GM23338 (cell line): ENCODE measurements at regions not wholly inside any gene's neighbourhood (a gene's known extent, or its start where the extent isn't known, plus 50 kb on each side); places are given as distances from the start of the nearest gene placed in this dataset.
A peak's percentile ranks its signal among the peaks of the same experiment; 100 is the strongest.

Source experiments
- ATAC-seq: fragments of 200-7000 bp; cut with Tn5 transposase; 3 replicates; pipeline ENCODE4 v1.9.1; 2020
- DNase-seq: peaks from one replicate; pipeline ENCODE4 v3.0.0-alpha.2; 2015; ENCODE audit warnings: low spot score
- H2AFZ ChIP-seq: fragments of 200-600 bp; sonication (generic); 2 replicates; pipeline ENCODE4 v1.8.0; 2016; ENCODE audit warnings: antibody characterized with exemption, mild to moderate bottlenecking, moderate library complexity
- H3F3A ChIP-seq: fragments of 200-600 bp; sonication (generic); replicated peaks from 2 replicates; pipeline ENCODE4 v1.8.0; 2017; ENCODE audit warnings: antibody characterized with exemption, mixed run types, low read depth
- H3K27ac ChIP-seq: fragments of 200-600 bp; sonication (generic); 2 replicates; pipeline ENCODE4 v1.6.1; 2016; ENCODE audit warnings: low read depth
- H3K27me3 ChIP-seq: fragments of 200-600 bp; sonication (generic); 2 replicates; pipeline ENCODE4 v1.8.0; 2016; ENCODE audit warnings: mild to moderate bottlenecking, mixed run types, moderate library complexity; ENCODE audit not compliant: insufficient read depth
- H3K36me3 ChIP-seq: fragments of 200-600 bp; sonication (generic); 2 replicates; pipeline ENCODE4 v1.8.0; 2016; ENCODE audit warnings: mild to moderate bottlenecking; ENCODE audit not compliant: insufficient read depth
- H3K4me1 ChIP-seq: fragments of 200-600 bp; sonication (generic); 2 replicates; pipeline ENCODE4 v1.8.0; 2016; ENCODE audit warnings: mild to moderate bottlenecking, moderate library complexity; ENCODE audit not compliant: insufficient read depth
- H3K4me2 ChIP-seq: fragments of 200-600 bp; sonication (generic); 2 replicates; pipeline ENCODE4 v1.7.1; 2017; ENCODE audit warnings: mixed run types
- H3K4me3 ChIP-seq: fragments of 200-600 bp; sonication (generic); 2 replicates; pipeline ENCODE4 v1.6.1; 2016; ENCODE audit warnings: mixed run types
- H3K79me2 ChIP-seq: fragments of 200-600 bp; sonication (generic); replicated peaks from 2 replicates; pipeline ENCODE4 v1.8.0; 2017; ENCODE audit warnings: mild to moderate bottlenecking; ENCODE audit not compliant: insufficient read depth
- H3K9me2 ChIP-seq: fragments of 200-600 bp; sonication (generic); 2 replicates; pipeline ENCODE4 v1.8.0; 2017; ENCODE audit not compliant: insufficient read depth
- H4K20me1 ChIP-seq: fragments of 200-600 bp; sonication (generic); replicated peaks from 2 replicates; pipeline ENCODE4 v1.8.0; 2017; ENCODE audit warnings: mild to moderate bottlenecking; ENCODE audit not compliant: insufficient read depth
- H3K27ac Mint-ChIP-seq: 2 replicates; pipeline ENCODE4 v1.8.0; 2020; ENCODE audit warnings: inconsistent platforms, mild to moderate bottlenecking, moderate library complexity, mixed read lengths
- H3K27me3 Mint-ChIP-seq: 3 replicates; pipeline ENCODE4 v1.8.0; 2022; ENCODE audit warnings: low read depth, mild to moderate bottlenecking, moderate library complexity, mixed read lengths, inconsistent platforms; ENCODE audit not compliant: insufficient read depth, poor library complexity
- H3K36me3 Mint-ChIP-seq: 3 replicates; pipeline ENCODE4 v1.8.0; 2021; ENCODE audit warnings: low read depth, mild to moderate bottlenecking, inconsistent platforms, moderate library complexity, mixed read lengths
- H3K4me1 Mint-ChIP-seq: 3 replicates; pipeline ENCODE4 v1.8.0; 2020; ENCODE audit warnings: mild to moderate bottlenecking, inconsistent platforms, mixed read lengths
- H3K4me3 Mint-ChIP-seq: 3 replicates; pipeline ENCODE4 v1.8.0; 2021; ENCODE audit warnings: moderate library complexity, mild to moderate bottlenecking, inconsistent platforms, mixed read lengths
- H3K9me3 Mint-ChIP-seq: 3 replicates; pipeline ENCODE4 v1.8.0; 2020; ENCODE audit warnings: moderate library complexity, mild to moderate bottlenecking, inconsistent platforms, mixed read lengths
- CREB1 ChIP-seq: fragments of 250-450 bp; sonication (Bioruptor Pico); IDR thresholded peaks from 2 replicates; pipeline ENCODE4 v1.5.0; 2020; ENCODE audit warnings: low read depth, mild to moderate bottlenecking, moderate library complexity
- EZH2 ChIP-seq: fragments of 200-600 bp; sonication (generic); IDR thresholded peaks from one replicate; pipeline ENCODE4 v1.8.0; 2017; ENCODE audit warnings: antibody characterized with exemption, mild to moderate bottlenecking, low read depth; ENCODE audit not compliant: unreplicated experiment
- EZH2phosphoT487 ChIP-seq: fragments of 200-600 bp; sonication (generic); IDR thresholded peaks from one replicate; pipeline ENCODE4 v1.8.1; 2018; ENCODE audit warnings: antibody characterized with exemption; ENCODE audit not compliant: unreplicated experiment
- JUNB ChIP-seq: IDR thresholded peaks from one replicate; pipeline ENCODE4 v1.6.1; 2016; ENCODE audit warnings: antibody characterized with exemption; ENCODE audit not compliant: unreplicated experiment
- NANOG ChIP-seq: IDR thresholded peaks from 2 replicates; pipeline ENCODE4 v1.6.1; 2016; ENCODE audit warnings: antibody characterized with exemption, borderline replicate concordance
- POLR2AphosphoS5 ChIP-seq: IDR thresholded peaks from 2 replicates; pipeline ENCODE4 v1.6.1; 2016; ENCODE audit warnings: antibody characterized with exemption, low read depth
- REST ChIP-seq: IDR thresholded peaks from one replicate; pipeline ENCODE4 v1.6.1; 2018; ENCODE audit warnings: antibody characterized with exemption; ENCODE audit not compliant: unreplicated experiment
- STAT1 ChIP-seq: IDR thresholded peaks from one replicate; pipeline ENCODE4 v1.6.1; 2016; ENCODE audit warnings: antibody characterized with exemption; ENCODE audit not compliant: unreplicated experiment
- ZNF114 ChIP-seq: fragments of 250-450 bp; sonication (Bioruptor Pico); IDR thresholded peaks from 2 replicates; pipeline ENCODE4 v1.5.0; 2020; ENCODE audit warnings: mild to moderate bottlenecking, moderate library complexity
- ZNF331 ChIP-seq: fragments of 250-450 bp; sonication (Bioruptor Pico); IDR thresholded peaks from 2 replicates; pipeline ENCODE4 v1.5.0; 2020; ENCODE audit warnings: low read depth, mild to moderate bottlenecking, moderate library complexity

GRCh38 chr10:129165770-129166169 lies 301.3 kb upstream of the MGMT start:
- Histone ChIP-seq H3K27me3 (no peaks in the 10 kb centered on the region), H2AFZ (no peak overlapping the region), H3K36me3 (no peaks in the 10 kb centered on the region), H3K4me2 (no peak overlapping the region), H3K4me1 (peaks cover 14% of the 10 kb centered on the region), H3K9me2 (no peaks in the 10 kb centered on the region), H3K4me3 (no peak overlapping the region), H3K79me2 (no peaks in the 10 kb centered on the region), H3F3A (no peaks in the 10 kb centered on the region), H4K20me1 (no peaks in the 10 kb centered on the region), H3K27ac (no peak overlapping the region)
- TF ChIP-seq CREB1 (CRISPR knock-in tag), result no peak
- Mint-ChIP-seq H3K36me3 (no peaks in the 10 kb centered on the region; the same call in 2 of the 3 replicates), H3K27ac (no peak overlapping the region; the same call in 1 of the 2 replicates), H3K4me3 (no peak overlapping the region), H3K4me1 (peaks cover 23% of the 10 kb centered on the region), H3K9me3 (peaks cover 4% of the 10 kb centered on the region; the same call in 1 of the 3 replicates), H3K27me3 (peaks cover 4% of the 10 kb centered on the region)
- no peak for DNase-seq
- ATAC-seq, result no peak

- 0 out of 2 replicates have a peak overlapping the region, but pooled peaks have one; percentile 29 for H2AFZ ChIP-seq
- H3K4me1 ChIP-seq, result no peaks in the 10 kb centered on the region
- H3K27me3 ChIP-seq, result no peaks in the 10 kb centered on the region
- no peaks in the 10 kb centered on the region for H3F3A ChIP-seq
- no peak overlapping the region for H3K4me3 ChIP-seq
- no peaks in the 10 kb centered on the region for H3K36me3 ChIP-seq
- no peak overlapping the region for H3K27ac ChIP-seq
- no peaks in the 10 kb centered on the region for H3K9me2 ChIP-seq
- no peak for TF ChIP-seq STAT1
- no peak for TF ChIP-seq ZNF331 (CRISPR knock-in tag)
- TF ChIP-seq REST, result no peak
- Mint-ChIP-seq H3K4me3 (no peak overlapping the region), H3K36me3 (no peaks in the 10 kb centered on the region), H3K4me1 (peaks cover 2% of the 10 kb centered on the region; the same call in 1 of the 3 replicates), H3K27me3 (no peaks in the 10 kb centered on the region), H3K27ac (no peak overlapping the region), H3K9me3 (no peaks in the 10 kb centered on the region)
- no peak for DNase-seq
- ATAC-seq, result no peak
- no peak overlapping the region for H3K4me2 ChIP-seq
- no peaks in the 10 kb centered on the region for H3K79me2 ChIP-seq
- H4K20me1 ChIP-seq, result no peaks in the 10 kb centered on the region
These were observed 298.4 kb upstream of the MGMT start for GRCh38 chr10:129168660-129169059.

GRCh38 chr10:129169115-129169514 lies 297.9 kb upstream of the MGMT start:
- Mint-ChIP-seq H3K27ac (no peak overlapping the region), H3K36me3 (no peaks in the 10 kb centered on the region), H3K9me3 (no peaks in the 10 kb centered on the region), H3K4me3 (no peak overlapping the region), H3K4me1 (peaks cover 2% of the 10 kb centered on the region; the same call in 1 of the 3 replicates), H3K27me3 (no peaks in the 10 kb centered on the region)
- no peaks in the 10 kb centered on the region for H3K9me2 ChIP-seq
- no peak overlapping the region for H3K27ac ChIP-seq
- ATAC-seq, result no peak
- no peak for TF ChIP-seq EZH2phosphoT487
- TF ChIP-seq REST, result no peak
- TF ChIP-seq EZH2, result no peak
- no peak for TF ChIP-seq ZNF114
- TF ChIP-seq POLR2AphosphoS5, result no peak
- no peak for TF ChIP-seq NANOG
- no peak for TF ChIP-seq ZNF331 (CRISPR knock-in tag)
- no peak for TF ChIP-seq JUNB
- DNase-seq, result no peak
- no peaks in the 10 kb centered on the region for H3K27me3 ChIP-seq
- no peak overlapping the region for H3K4me3 ChIP-seq
- no peak overlapping the region for H3K4me2 ChIP-seq
- no peaks in the 10 kb centered on the region for H3F3A ChIP-seq
- no peaks in the 10 kb centered on the region for H3K79me2 ChIP-seq
- no peaks in the 10 kb centered on the region for H3K4me1 ChIP-seq
- H2AFZ ChIP-seq, result no peak overlapping the region
- H4K20me1 ChIP-seq, result no peaks in the 10 kb centered on the region
- H3K36me3 ChIP-seq, result no peaks in the 10 kb centered on the region
